ENCODE measurements at regions not wholly inside any gene's neighbourhood (a gene's known extent, or its start where the extent isn't known, plus 50 kb on each side); places are given as distances from the start of the nearest gene placed in this dataset.
"Not testable (repeated sequence)": the region's sequence is repeated elsewhere in the genome, so short reads cannot be mapped to it uniquely, and the experiment has no call there.

GRCh38 chr11:38721586-38722315 is 2123.7 kb upstream of the RAG2 start:
- no peak overlapping the region for H3K4me3 Mint-ChIP-seq
- H3K27me3 Mint-ChIP-seq, result no peaks in the 10 kb centered on the region
- no peak for ATAC-seq (replicated peaks)
- H3K36me3 Mint-ChIP-seq (ENCODE audit: low read depth), result no peaks in the 10 kb centered on the region
- no peak overlapping the region for H3K27ac Mint-ChIP-seq
- H3K9me3 Mint-ChIP-seq, result peaks cover 13% of the 10 kb centered on the region
- H3K4me1 Mint-ChIP-seq, result no peaks in the 10 kb centered on the region

DNA sequence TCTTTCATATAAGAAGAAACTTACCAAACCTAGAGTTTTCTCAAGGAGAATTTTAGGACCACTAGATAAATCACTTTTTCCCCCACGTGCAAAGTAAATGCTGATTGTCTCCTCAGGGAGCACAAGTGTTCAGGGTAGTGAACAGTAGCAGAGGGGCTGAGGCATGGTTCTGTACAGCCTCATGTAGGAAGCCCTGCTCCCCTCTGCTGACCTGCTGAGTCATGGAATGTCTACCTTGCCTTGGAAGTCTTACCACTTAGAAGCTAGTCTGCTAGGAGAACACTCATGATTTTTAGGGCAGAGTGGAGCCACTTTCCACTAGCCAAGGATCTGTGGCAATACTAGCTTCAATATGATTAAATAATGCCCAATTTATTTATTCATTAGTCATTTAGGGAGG is 2120.6 kb upstream of the RAG2 start:
- no peaks in the 10 kb centered on the region for H3K27me3 Mint-ChIP-seq
- H3K4me3 Mint-ChIP-seq, result no peak overlapping the region
- no peaks in the 10 kb centered on the region for H3K4me1 Mint-ChIP-seq
- H3K9me3 Mint-ChIP-seq, result peaks cover 18% of the 10 kb centered on the region
- H3K36me3 Mint-ChIP-seq (ENCODE audit: low read depth), result no peaks in the 10 kb centered on the region
- no peak for ATAC-seq (replicated peaks)
- no peak overlapping the region for H3K27ac Mint-ChIP-seq

- Mint-ChIP-seq H3K4me1 (no peaks in the 10 kb centered on the region), H3K36me3 (ENCODE audit: low read depth) (no peaks in the 10 kb centered on the region), H3K9me3 (peaks cover 15% of the 10 kb centered on the region), H3K27me3 (no peaks in the 10 kb centered on the region), H3K27ac (no peak overlapping the region), H3K4me3 (no peak overlapping the region)
- ATAC-seq (replicated peaks), result no peak
These were observed 2120.0 kb upstream of the RAG2 start for GRCh38 chr11:38718049-38718448.

DNA sequence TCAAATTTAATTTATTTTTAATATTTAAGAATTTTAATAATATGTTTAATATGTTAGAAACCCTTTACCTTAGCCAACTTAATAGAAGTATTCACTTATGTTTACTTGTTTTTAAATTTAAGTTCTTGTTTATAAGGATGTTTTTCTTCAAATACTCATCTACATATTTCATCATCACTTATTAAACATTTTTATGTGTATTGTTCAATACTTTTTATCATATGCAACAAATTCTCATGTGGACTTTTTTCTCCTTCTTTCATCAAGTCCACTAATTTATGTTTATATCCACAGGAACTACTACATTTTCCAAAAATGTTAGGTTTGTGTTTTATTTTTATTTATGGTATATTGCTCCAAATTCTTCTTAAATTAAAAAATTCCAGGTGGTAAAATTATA is 2113.1 kb upstream of the RAG2 start:
- H3K9me3 Mint-ChIP-seq, result peaks cover 11% of the 10 kb centered on the region

GRCh38 chr11:38710262-38710661 is 2112.2 kb upstream of the RAG2 start:
- no peak for ATAC-seq (replicated peaks)
- no peaks in the 10 kb centered on the region for H3K27me3 Mint-ChIP-seq
- peaks cover 11% of the 10 kb centered on the region for H3K9me3 Mint-ChIP-seq
- no peak overlapping the region for H3K27ac Mint-ChIP-seq
- H3K4me1 Mint-ChIP-seq, result no peaks in the 10 kb centered on the region
- H3K4me3 Mint-ChIP-seq, result no peak overlapping the region
- no peaks in the 10 kb centered on the region for H3K36me3 Mint-ChIP-seq (ENCODE audit: low read depth)

More for the DNA sequence above, 2113.1 kb upstream of the RAG2 start:
- Mint-ChIP-seq H3K27me3 (no peaks in the 10 kb centered on the region), H3K27ac (no peak overlapping the region), H3K4me3 (no peak overlapping the region), H3K36me3 (ENCODE audit: low read depth) (no peaks in the 10 kb centered on the region), H3K4me1 (no peaks in the 10 kb centered on the region)
- ATAC-seq (replicated peaks), result no peak

GRCh38 chr11:38700111-38700510 is 2102.1 kb upstream of the RAG2 start:
- no peak overlapping the region for H3K4me3 Mint-ChIP-seq
- no peaks in the 10 kb centered on the region for H3K27me3 Mint-ChIP-seq
- peaks cover 16% of the 10 kb centered on the region for H3K9me3 Mint-ChIP-seq
- H3K4me1 Mint-ChIP-seq, result no peaks in the 10 kb centered on the region
- H3K36me3 Mint-ChIP-seq (ENCODE audit: low read depth), result no peaks in the 10 kb centered on the region
- H3K27ac Mint-ChIP-seq, result no peak overlapping the region
- no peak for ATAC-seq (replicated peaks)

GRCh38 chr11:38693306-38693705 is 2095.3 kb upstream of the RAG2 start:
- no peak overlapping the region for H3K27ac Mint-ChIP-seq
- H3K4me1 Mint-ChIP-seq, result no peaks in the 10 kb centered on the region
- H3K27me3 Mint-ChIP-seq, result no peaks in the 10 kb centered on the region
- no peak overlapping the region for H3K4me3 Mint-ChIP-seq
- H3K9me3 Mint-ChIP-seq, result peaks cover 17% of the 10 kb centered on the region
- no peak for ATAC-seq (replicated peaks)
- H3K36me3 Mint-ChIP-seq (ENCODE audit: low read depth), result no peaks in the 10 kb centered on the region

- H3K36me3 Mint-ChIP-seq (ENCODE audit: low read depth); H3K4me1 Mint-ChIP-seq; H3K27ac Mint-ChIP-seq; ATAC-seq (replicated peaks); H3K27me3 Mint-ChIP-seq; H3K4me3 Mint-ChIP-seq: not testable (repeated sequence)
- peaks cover 12% of the 10 kb centered on the region for H3K9me3 Mint-ChIP-seq
These were observed 2092.2 kb upstream of the RAG2 start for GRCh38 chr11:38690211-38690610.

GRCh38 chr11:38687008-38687407 is 2089.0 kb upstream of the RAG2 start:
- H3K36me3 Mint-ChIP-seq (ENCODE audit: low read depth), result no peaks in the 10 kb centered on the region
- peaks cover 4% of the 10 kb centered on the region for H3K9me3 Mint-ChIP-seq
- H3K4me1 Mint-ChIP-seq, result no peaks in the 10 kb centered on the region
- no peaks in the 10 kb centered on the region for H3K27me3 Mint-ChIP-seq
- ATAC-seq (replicated peaks), result no peak
- H3K4me3 Mint-ChIP-seq, result no peak overlapping the region
- no peak overlapping the region for H3K27ac Mint-ChIP-seq

DNA sequence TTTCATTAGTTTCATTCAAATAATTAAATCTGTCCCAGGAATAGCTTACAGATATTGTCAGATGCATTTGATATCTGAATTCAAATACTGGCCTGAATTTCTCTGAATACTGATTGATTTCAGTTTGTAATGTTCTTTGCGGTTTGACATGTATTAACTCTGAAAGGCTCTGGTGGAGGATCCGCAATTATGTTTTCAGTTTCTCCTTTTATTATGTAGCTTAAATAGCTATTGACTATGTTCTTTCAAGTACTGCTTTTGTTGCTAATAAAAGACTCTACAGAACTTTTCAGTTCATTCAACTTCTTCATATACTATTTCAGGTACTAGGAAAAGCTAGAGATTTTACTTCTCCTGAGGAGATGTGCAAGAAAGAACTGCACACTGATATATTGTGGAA is 2085.4 kb upstream of the RAG2 start:
- H3K4me3 Mint-ChIP-seq, result no peak overlapping the region
- no peak for ATAC-seq (replicated peaks)
- no peaks in the 10 kb centered on the region for H3K36me3 Mint-ChIP-seq (ENCODE audit: low read depth)
- no peaks in the 10 kb centered on the region for H3K4me1 Mint-ChIP-seq
- no peaks in the 10 kb centered on the region for H3K27me3 Mint-ChIP-seq
- H3K9me3 Mint-ChIP-seq, result peaks cover 17% of the 10 kb centered on the region
- no peak overlapping the region for H3K27ac Mint-ChIP-seq

GRCh38 chr11:38680746-38681145 is 2082.7 kb upstream of the RAG2 start:
- Mint-ChIP-seq H3K9me3 (peaks cover 13% of the 10 kb centered on the region), H3K4me3 (no peak overlapping the region), H3K4me1 (no peaks in the 10 kb centered on the region), H3K27me3 (no peaks in the 10 kb centered on the region), H3K27ac (no peak overlapping the region), H3K36me3 (ENCODE audit: low read depth) (no peaks in the 10 kb centered on the region)
- ATAC-seq (replicated peaks), result no peak

GRCh38 chr11:38680166-38680565 is 2082.1 kb upstream of the RAG2 start:
- Mint-ChIP-seq H3K27ac (no peak overlapping the region), H3K4me1 (no peaks in the 10 kb centered on the region), H3K4me3 (no peak overlapping the region), H3K9me3 (peaks cover 18% of the 10 kb centered on the region), H3K27me3 (no peaks in the 10 kb centered on the region), H3K36me3 (ENCODE audit: low read depth) (no peaks in the 10 kb centered on the region)
- no peak for ATAC-seq (replicated peaks)

DNA sequence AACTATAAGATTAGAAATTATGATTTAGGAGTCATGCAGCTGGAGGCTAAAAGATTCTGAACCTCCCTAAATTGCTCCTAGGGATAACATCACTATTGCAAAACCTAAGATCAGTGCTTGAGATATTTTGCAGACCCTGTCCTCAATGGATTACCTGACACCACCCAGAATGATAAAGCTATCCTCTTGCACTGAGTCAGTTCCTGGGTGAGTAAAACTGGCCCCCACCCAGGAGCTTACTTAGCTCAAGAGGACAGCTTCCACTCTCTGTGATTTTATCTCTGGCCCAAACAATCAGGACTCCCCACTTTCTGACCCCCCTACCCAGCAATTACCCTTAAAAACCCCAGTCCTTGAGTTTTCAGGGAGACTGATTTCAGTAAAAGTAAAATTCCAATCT is 2074.4 kb upstream of the RAG2 start:
- Mint-ChIP-seq H3K27me3 (no peaks in the 10 kb centered on the region), H3K4me3 (no peak overlapping the region), H3K9me3 (peaks cover 9% of the 10 kb centered on the region), H3K36me3 (ENCODE audit: low read depth) (no peaks in the 10 kb centered on the region), H3K4me1 (no peaks in the 10 kb centered on the region), H3K27ac (no peak overlapping the region)
- ATAC-seq (replicated peaks), result no peak

GRCh38 chr11:38667359-38667758 is 2069.3 kb upstream of the RAG2 start:
- Mint-ChIP-seq H3K9me3 (no peaks in the 10 kb centered on the region), H3K27me3 (no peaks in the 10 kb centered on the region), H3K4me1 (no peaks in the 10 kb centered on the region), H3K36me3 (ENCODE audit: low read depth) (no peaks in the 10 kb centered on the region), H3K4me3 (no peak overlapping the region), H3K27ac (no peak overlapping the region)
- ATAC-seq (replicated peaks), result no peak

DNA sequence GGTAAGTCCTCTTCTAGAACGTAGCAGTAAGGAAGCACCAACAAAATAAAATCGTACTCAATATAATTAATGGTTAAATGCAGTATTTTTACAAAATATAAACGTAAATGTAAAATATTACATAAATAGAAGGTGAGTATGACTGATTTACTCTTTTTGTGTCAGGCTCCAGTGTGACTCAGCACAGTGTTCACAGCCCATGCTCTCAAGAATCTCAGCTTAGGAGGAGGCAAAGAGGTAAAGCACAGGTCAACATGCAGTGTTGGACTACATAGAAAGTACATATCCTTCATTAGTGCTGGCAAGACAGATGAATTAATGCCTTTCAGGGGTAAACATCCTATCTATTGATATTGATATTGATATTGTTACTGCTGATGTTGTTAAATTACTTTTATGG is 2050.6 kb upstream of the RAG2 start:
- ATAC-seq (replicated peaks), result no peak
- H3K4me1 Mint-ChIP-seq, result no peaks in the 10 kb centered on the region
- H3K9me3 Mint-ChIP-seq, result peaks cover 5% of the 10 kb centered on the region
- no peak overlapping the region for H3K27ac Mint-ChIP-seq
- no peaks in the 10 kb centered on the region for H3K36me3 Mint-ChIP-seq (ENCODE audit: low read depth)
- H3K4me3 Mint-ChIP-seq, result no peak overlapping the region
- H3K27me3 Mint-ChIP-seq, result no peaks in the 10 kb centered on the region

GRCh38 chr11:38646382-38646781 is 2048.3 kb upstream of the RAG2 start:
- no peaks in the 10 kb centered on the region for H3K27me3 Mint-ChIP-seq
- no peak overlapping the region for H3K4me3 Mint-ChIP-seq
- H3K27ac Mint-ChIP-seq, result no peak overlapping the region
- ATAC-seq (replicated peaks), result no peak
- H3K36me3 Mint-ChIP-seq (ENCODE audit: low read depth), result no peaks in the 10 kb centered on the region
- H3K9me3 Mint-ChIP-seq, result peaks cover 5% of the 10 kb centered on the region
- no peaks in the 10 kb centered on the region for H3K4me1 Mint-ChIP-seq

Measured in activated T-helper 17 cell treated with anti-CD3 and anti-CD28 coated beads, Interleukin-2, amount 50 U/mL, for 72 hours (primary cell).